Nephron (organoid): ENCODE measurements at regions not wholly inside any gene's neighbourhood (a gene's known extent, or its start where the extent isn't known, plus 50 kb on each side); places are given as distances from the start of the nearest gene placed in this dataset.

Source experiments
- H3K27ac Mint-ChIP-seq, 3 experiments: 2 replicates each; pipeline ENCODE4 v1.8.0; 2020; ENCODE audit warnings: mixed read lengths in 3 of 3, mild to moderate bottlenecking in 2 of 3, moderate library complexity in 1 of 3
- H3K27me3 Mint-ChIP-seq: 2 replicates; pipeline ENCODE4 v1.8.0; 2021; ENCODE audit warnings: low read depth, mild to moderate bottlenecking, moderate library complexity, mixed read lengths
- H3K36me3 Mint-ChIP-seq: 2 replicates; pipeline ENCODE4 v1.8.0; 2020; ENCODE audit warnings: low read depth, mixed read lengths
- H3K4me1 Mint-ChIP-seq: 2 replicates; pipeline ENCODE4 v1.8.0; 2020; ENCODE audit warnings: mixed read lengths
- H3K4me3 Mint-ChIP-seq, 3 experiments: 2 replicates each; pipeline ENCODE4 v1.8.0; 2020; ENCODE audit warnings: mild to moderate bottlenecking in 3 of 3, mixed read lengths in 3 of 3, moderate library complexity in 2 of 3
- H3K9me3 Mint-ChIP-seq: 2 replicates; pipeline ENCODE4 v1.8.0; 2020; ENCODE audit warnings: mixed read lengths
- TF ChIP-seq, protein P1 (sequence below), 3 experiments: fragments of 200-600 bp; sonication (generic); IDR thresholded peaks; one replicate each; pipeline ENCODE4 v1.5.0; 2021; ENCODE audit warnings: antibody characterized with exemption in 3 of 3; ENCODE audit not compliant: unreplicated experiment in 3 of 3

DNA sequence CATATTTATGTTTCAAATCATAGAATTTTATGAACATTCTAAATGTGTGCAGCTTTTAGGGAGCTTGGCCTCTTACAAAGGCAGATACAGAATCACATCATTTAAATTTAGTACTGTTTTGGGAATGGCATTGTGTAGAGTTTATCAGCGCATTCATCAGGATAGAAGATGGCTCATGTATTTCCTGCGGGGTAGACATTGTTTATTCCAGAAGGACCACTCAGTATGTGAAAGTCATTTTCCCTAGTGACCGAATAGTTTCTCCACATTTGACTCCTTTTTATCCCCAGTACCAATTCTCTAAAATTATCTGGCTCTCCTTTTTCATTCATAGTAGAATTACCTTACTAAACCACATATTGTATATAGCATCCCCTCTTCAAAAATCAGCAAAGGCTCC is 981.9 kb upstream of the ADGRL4 start:
- Mint-ChIP-seq H3K9me3 (no peaks in the 10 kb centered on the region), H3K27me3 (no peaks in the 10 kb centered on the region), H3K27ac (peak overlapping the region in 1 of 3 experiments; percentile 9), H3K4me1 (peaks cover 16% of the 10 kb centered on the region), H3K4me3 (no peak overlapping the region), H3K36me3 (no peaks in the 10 kb centered on the region)
- TF ChIP-seq, protein P1, sequence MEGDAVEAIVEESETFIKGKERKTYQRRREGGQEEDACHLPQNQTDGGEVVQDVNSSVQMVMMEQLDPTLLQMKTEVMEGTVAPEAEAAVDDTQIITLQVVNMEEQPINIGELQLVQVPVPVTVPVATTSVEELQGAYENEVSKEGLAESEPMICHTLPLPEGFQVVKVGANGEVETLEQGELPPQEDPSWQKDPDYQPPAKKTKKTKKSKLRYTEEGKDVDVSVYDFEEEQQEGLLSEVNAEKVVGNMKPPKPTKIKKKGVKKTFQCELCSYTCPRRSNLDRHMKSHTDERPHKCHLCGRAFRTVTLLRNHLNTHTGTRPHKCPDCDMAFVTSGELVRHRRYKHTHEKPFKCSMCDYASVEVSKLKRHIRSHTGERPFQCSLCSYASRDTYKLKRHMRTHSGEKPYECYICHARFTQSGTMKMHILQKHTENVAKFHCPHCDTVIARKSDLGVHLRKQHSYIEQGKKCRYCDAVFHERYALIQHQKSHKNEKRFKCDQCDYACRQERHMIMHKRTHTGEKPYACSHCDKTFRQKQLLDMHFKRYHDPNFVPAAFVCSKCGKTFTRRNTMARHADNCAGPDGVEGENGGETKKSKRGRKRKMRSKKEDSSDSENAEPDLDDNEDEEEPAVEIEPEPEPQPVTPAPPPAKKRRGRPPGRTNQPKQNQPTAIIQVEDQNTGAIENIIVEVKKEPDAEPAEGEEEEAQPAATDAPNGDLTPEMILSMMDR (IDR thresholded peaks at IDR 0.05; ENCODE audit: unreplicated experiment in 3 of 3) = no peak

DNA sequence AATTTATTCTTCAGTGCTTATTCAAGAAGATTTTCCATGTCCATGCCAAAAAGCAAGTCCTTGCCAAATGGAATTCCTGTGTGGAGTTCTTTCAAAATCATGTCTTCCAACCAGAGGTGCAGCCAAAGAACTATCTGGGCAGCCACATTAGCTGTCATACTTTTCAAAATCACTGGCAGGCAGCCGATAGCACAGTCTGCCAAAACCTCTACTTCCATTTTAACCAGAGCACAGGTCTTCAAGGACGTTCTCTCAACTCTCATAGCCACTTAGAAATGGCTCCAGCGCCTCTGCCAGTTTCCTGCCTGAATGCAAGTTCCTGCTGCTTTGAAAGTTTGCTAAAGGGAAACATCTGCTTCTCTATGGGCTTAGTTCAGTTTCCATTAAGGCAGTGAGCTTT is 975.7 kb upstream of the ADGRL4 start:
- H3K4me1 Mint-ChIP-seq = peaks cover 28% of the 10 kb centered on the region

DNA sequence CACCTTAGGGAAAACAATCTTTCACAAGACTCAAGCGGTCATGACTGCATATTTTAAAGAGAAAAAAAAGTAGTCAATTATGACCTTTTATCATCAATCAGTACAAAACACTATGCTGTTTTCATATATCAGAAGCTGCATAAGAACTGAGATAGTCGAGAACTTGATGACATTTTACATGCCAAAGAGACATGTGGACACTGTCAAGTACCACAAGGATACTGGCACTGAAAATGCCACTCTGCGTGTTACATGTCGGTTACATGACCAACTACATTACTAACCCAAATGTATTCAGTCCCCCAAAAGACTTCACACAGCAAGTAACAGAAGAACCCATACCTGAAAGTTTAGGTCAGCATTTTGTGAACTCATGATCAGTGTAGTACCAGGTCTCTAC is 975.0 kb upstream of the ADGRL4 start:
- TF ChIP-seq, protein P1 (IDR thresholded peaks at IDR 0.05; ENCODE audit: unreplicated experiment in 3 of 3) = no peak
- peaks cover 28% of the 10 kb centered on the region for H3K4me1 Mint-ChIP-seq
- H3K9me3 Mint-ChIP-seq = no peaks in the 10 kb centered on the region
- H3K4me3 Mint-ChIP-seq = no peak overlapping the region
- H3K27ac Mint-ChIP-seq = peak overlapping the region in 1 of 3 experiments; percentile 85
- no peaks in the 10 kb centered on the region for H3K36me3 Mint-ChIP-seq
- H3K27me3 Mint-ChIP-seq = no peaks in the 10 kb centered on the region

More for the DNA sequence above, 975.7 kb upstream of the ADGRL4 start:
- Mint-ChIP-seq H3K9me3 (no peaks in the 10 kb centered on the region), H3K36me3 (no peaks in the 10 kb centered on the region), H3K27ac (peak overlapping the region; percentile 47 to 85 (median 84)), H3K27me3 (no peaks in the 10 kb centered on the region), H3K4me3 (no peak overlapping the region)
- TF ChIP-seq, protein P1 (IDR thresholded peaks at IDR 0.05; ENCODE audit: unreplicated experiment in 3 of 3) = no peak

DNA sequence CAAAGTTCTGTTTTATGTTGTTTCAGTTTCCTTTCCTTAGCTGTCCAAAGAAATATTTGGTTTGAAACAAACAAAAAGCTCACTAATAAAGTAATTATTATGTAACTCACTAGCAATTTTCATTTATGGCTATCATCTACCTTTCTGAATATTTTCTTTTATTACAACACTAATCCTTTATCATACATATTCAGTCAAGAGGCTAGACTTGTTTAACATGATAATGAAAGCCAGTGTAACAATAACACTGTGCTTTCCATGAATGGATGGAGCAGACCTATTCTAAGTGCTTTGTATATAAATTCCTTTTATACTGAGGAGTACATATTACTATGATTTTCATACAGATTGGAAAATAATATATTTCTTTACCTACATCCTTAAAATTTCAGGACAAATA is 972.8 kb upstream of the ADGRL4 start:
- Mint-ChIP-seq H3K4me3 (no peak overlapping the region), H3K9me3 (no peaks in the 10 kb centered on the region), H3K36me3 (no peaks in the 10 kb centered on the region), H3K4me1 (peaks cover 22% of the 10 kb centered on the region), H3K27me3 (no peaks in the 10 kb centered on the region), H3K27ac (peak overlapping the region in 2 of 3 experiments; percentile 65)
- TF ChIP-seq, protein P1 (IDR thresholded peaks at IDR 0.05; ENCODE audit: unreplicated experiment in 3 of 3) = no peak

DNA sequence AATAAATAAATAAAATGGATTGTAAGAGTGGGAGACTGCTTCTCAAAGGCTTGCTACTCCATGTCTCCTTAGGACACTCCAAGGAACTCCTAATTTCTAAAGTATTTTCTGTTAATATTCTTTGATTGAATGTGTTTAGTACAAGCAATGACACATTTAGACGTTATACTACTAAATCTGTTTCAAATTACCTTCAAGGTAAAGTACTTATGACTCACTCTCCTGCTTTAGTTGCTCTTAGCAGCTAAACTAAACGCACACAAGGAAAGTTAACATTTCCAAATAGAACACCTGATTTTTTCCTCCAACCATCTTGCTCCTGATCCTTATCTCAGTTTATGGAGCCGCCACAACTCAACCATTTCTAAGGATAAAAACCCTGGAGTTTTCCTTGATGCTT is 969.8 kb upstream of the ADGRL4 start:
- TF ChIP-seq, protein P1 (IDR thresholded peaks at IDR 0.05; ENCODE audit: unreplicated experiment in 3 of 3) = no peak
- Mint-ChIP-seq H3K36me3 (no peaks in the 10 kb centered on the region), H3K4me1 (peaks cover 4% of the 10 kb centered on the region), H3K4me3 (no peak overlapping the region), H3K9me3 (no peaks in the 10 kb centered on the region), H3K27ac (no peak overlapping the region), H3K27me3 (no peaks in the 10 kb centered on the region)

DNA sequence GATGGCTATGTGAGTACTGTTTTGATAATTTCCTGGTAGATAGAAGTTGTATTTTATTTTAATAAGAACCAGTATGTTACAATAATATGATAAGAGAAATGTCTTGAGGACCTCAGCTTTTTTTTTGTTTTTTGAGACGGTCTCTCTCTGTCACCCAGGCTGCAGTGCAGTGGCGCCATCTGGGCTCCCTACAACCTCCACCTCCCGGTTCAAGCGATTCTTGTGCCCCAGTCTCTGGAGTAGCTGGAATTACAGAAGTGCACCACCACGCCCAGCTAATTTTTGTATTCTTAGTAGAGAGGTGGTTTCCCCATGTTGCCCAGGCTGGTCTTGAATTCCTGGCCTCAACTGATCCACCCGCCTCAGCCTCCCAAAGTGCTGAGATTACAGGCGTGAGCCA is 968.1 kb upstream of the ADGRL4 start:
- no peaks in the 10 kb centered on the region for H3K27me3 Mint-ChIP-seq
- no peaks in the 10 kb centered on the region for H3K9me3 Mint-ChIP-seq
- H3K27ac Mint-ChIP-seq = peak overlapping the region in 1 of 3 experiments; percentile 7
- TF ChIP-seq, protein P1 (IDR thresholded peaks at IDR 0.05; ENCODE audit: unreplicated experiment in 3 of 3) = no peak
- peaks cover 4% of the 10 kb centered on the region for H3K4me1 Mint-ChIP-seq
- no peak overlapping the region for H3K4me3 Mint-ChIP-seq
- no peaks in the 10 kb centered on the region for H3K36me3 Mint-ChIP-seq
